Brain microvascular endothelial cell (primary cell): ENCODE measurements at regions not wholly inside any gene's neighbourhood (a gene's known extent, or its start where the extent isn't known, plus 50 kb on each side); places are given as distances from the start of the nearest gene placed in this dataset.

Experiments
- DNase-seq: peaks from one replicate; pipeline ENCODE4 v3.0.0-alpha.2; 2020
- H3K27ac ChIP-seq: fragments of 250-450 bp; sonication (Bioruptor Pico); 2 replicates; pipeline ENCODE4 v1.5.1; 2020; ENCODE audit warnings: mild to moderate bottlenecking, moderate library complexity
- H3K27me3 ChIP-seq: fragments of 250-450 bp; sonication (Bioruptor Pico); replicated peaks from 2 replicates; pipeline ENCODE4 v1.5.1; 2020; ENCODE audit warnings: mild to moderate bottlenecking
- H3K36me3 ChIP-seq: fragments of 250-450 bp; sonication (Bioruptor Pico); replicated peaks from 2 replicates; pipeline ENCODE4 v1.5.1; 2020; ENCODE audit warnings: mild to moderate bottlenecking
- H3K4me3 ChIP-seq: 2 replicates; pipeline ENCODE4 v1.5.1; 2011; ENCODE audit warnings: low read depth, mild to moderate bottlenecking, control low read depth, low read length, moderate library complexity
- in situ Hi-C: cut with HindIII; loops from 2 replicates; pipeline ENCODE4 v1.10.0; 2017; ENCODE audit warnings: low sequenced_read_pairs, low pct_ligation_motif_present
- TF ChIP-seq, protein P1 (sequence below): IDR thresholded peaks from 2 replicates; pipeline ENCODE4 v1.5.1; 2011; ENCODE audit warnings: low read depth, mild to moderate bottlenecking, moderate library complexity, low read length, control low read depth, inconsistent platforms; ENCODE audit errors: missing control alignments

DNA sequence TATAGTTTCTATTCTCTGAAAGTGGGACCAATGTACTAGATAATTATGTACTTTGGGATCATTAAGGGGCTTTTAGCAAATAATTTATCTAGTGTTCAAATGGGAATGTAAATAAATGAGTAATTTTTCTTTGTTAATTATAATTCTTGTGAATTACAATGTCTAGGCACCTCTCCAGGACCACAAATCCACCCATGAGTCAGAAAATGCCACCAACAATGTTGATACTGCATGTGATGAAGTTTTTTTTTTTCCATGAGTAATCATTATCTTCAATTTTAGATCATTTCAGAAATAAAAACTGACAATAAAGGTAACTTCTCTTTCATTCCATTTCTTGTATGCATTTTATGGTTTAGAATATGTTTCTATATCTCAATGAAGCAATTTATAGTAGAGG is 470.3 kb downstream of the VRK1 start:
- Histone ChIP-seq H3K36me3 (no peaks in the 10 kb centered on the region), H3K27ac (no peak overlapping the region), H3K4me3 (no peak overlapping the region), H3K27me3 (no peaks in the 10 kb centered on the region)
- in situ Hi-C loops, result no loop called here
- TF ChIP-seq, protein P1, sequence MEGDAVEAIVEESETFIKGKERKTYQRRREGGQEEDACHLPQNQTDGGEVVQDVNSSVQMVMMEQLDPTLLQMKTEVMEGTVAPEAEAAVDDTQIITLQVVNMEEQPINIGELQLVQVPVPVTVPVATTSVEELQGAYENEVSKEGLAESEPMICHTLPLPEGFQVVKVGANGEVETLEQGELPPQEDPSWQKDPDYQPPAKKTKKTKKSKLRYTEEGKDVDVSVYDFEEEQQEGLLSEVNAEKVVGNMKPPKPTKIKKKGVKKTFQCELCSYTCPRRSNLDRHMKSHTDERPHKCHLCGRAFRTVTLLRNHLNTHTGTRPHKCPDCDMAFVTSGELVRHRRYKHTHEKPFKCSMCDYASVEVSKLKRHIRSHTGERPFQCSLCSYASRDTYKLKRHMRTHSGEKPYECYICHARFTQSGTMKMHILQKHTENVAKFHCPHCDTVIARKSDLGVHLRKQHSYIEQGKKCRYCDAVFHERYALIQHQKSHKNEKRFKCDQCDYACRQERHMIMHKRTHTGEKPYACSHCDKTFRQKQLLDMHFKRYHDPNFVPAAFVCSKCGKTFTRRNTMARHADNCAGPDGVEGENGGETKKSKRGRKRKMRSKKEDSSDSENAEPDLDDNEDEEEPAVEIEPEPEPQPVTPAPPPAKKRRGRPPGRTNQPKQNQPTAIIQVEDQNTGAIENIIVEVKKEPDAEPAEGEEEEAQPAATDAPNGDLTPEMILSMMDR, result no peak
- DNase-seq, result no peak

DNA sequence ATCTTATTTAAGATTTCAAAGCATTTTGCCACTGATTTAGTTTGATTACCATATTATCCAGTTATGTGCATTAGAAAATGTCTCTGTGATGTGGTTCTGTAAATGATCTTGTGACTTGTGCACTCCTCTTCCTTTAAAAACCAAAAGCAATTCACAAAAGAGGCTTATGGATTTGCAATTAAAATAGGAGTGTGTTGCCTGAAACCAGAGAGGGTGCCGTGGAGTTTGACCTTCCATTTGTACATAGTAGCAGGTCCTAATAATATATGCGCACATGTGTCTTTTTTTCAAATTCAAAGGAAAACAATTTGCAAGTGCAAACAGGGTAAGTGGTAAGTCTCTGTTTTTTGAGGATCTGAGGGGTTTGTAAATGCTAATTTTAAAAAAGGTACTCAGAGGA is 470.9 kb downstream of the VRK1 start:
- DNase-seq, result no peak
- Histone ChIP-seq H3K4me3 (no peak overlapping the region), H3K27ac (no peak overlapping the region), H3K27me3 (no peaks in the 10 kb centered on the region), H3K36me3 (no peaks in the 10 kb centered on the region)
- in situ Hi-C loops, result no loop called here
- TF ChIP-seq, protein P1, result no peak

DNA sequence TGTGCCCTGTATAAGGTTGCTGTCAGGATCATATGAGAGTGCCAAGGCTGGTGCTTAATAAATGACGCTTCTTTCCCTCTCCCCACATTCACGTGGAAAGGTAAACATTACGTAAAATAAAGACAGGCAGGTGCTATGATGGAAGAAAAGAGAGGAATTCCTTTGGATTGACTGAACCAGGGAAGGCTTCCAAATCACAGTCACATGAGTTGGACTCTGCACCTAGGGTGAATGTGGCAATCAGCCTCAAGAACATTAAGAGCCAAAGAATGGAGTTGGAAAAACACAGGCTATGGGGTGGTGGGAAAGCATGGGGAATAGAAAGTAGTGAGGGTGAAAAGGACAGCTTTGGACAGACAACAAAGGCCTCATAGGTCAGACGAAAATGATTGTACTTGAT is 473.1 kb downstream of the VRK1 start:
- Histone ChIP-seq H3K4me3 (no peak overlapping the region), H3K36me3 (no peaks in the 10 kb centered on the region), H3K27me3 (no peaks in the 10 kb centered on the region), H3K27ac (no peak overlapping the region)
- DNase-seq, result no peak
- TF ChIP-seq, protein P1, result no peak
- in situ Hi-C loops, result no loop called here

DNA sequence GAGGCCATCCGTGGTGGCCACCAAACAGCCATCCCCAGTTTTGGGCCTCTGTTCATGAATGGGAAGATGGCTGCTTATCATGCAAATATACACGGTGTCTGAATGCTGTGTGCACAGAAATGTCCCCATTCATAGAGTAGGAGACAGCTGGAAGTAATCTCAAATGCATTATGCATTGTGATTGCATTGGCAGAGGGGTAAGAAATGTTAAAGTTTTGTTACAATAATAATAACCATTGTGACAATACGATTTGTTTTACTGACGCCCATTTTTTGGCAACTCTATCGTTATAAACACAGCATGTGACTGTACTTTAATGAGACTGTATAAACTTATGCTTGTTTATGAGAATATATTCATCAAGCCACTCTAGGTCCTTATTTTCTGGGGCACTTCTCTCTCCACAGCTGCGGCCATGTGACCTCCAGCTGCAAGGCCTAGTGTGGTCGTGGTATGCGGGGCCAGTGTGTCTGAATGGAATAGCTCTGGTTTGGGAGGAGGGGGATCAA is 474.3 kb downstream of the VRK1 start:
- DNase-seq, result no peak
- Histone ChIP-seq H3K36me3 (no peaks in the 10 kb centered on the region), H3K27ac (no peak overlapping the region), H3K4me3 (no peak overlapping the region), H3K27me3 (no peaks in the 10 kb centered on the region)
- in situ Hi-C loops, result no loop called here
- TF ChIP-seq, protein P1, result no peak

DNA sequence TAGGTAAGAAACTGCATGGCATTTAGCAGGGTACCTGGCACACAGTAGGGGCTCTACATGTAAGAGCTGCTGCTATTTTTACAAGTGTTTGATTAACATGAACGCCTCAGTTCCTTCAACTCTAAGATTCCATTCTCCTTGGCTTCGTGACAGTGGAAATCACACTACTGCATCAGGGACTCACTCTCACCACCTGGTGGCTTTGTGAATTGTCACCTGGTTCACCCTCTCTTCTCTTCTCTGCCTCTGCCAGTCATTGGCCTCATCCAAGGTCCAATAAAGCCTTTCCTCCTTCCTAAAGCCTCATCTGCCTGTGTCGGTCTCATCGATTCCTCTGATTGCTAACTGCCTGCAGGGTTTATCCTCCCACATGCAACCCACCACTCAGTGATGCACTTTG is 476.4 kb downstream of the VRK1 start:
- no peak for DNase-seq
- TF ChIP-seq, protein P1, result no peak
- in situ Hi-C loops, result no loop called here
- Histone ChIP-seq H3K27me3 (no peaks in the 10 kb centered on the region), H3K27ac (no peak overlapping the region), H3K4me3 (no peak overlapping the region), H3K36me3 (no peaks in the 10 kb centered on the region)

- H3K27ac ChIP-seq, result no peak overlapping the region
- H3K4me3 ChIP-seq, result no peak overlapping the region
- in situ Hi-C loops, result no loop called here
- no peak for DNase-seq
- H3K27me3 ChIP-seq, result no peaks in the 10 kb centered on the region
- TF ChIP-seq, protein P1, result no peak
- H3K36me3 ChIP-seq, result no peaks in the 10 kb centered on the region
Measured at GRCh38 chr14:97274626-97275025, 477.4 kb downstream of the VRK1 start.
